HG02763 (cell line): ENCODE measurements at regions not wholly inside any gene's neighbourhood (a gene's known extent, or its start where the extent isn't known, plus 50 kb on each side); places are given as distances from the start of the nearest gene placed in this dataset.

Experiments
- ATAC-seq: cut with Tn5 transposase; IDR thresholded peaks from one replicate; pipeline ENCODE4 v1.9.1; 2021; ENCODE audit warnings: mild to moderate bottlenecking, moderate library complexity; ENCODE audit not compliant: unreplicated experiment

GRCh38 chr5:161134956-161135355, 282.9 kb upstream of the ATP10B start:
- ATAC-seq, result no peak

DNA sequence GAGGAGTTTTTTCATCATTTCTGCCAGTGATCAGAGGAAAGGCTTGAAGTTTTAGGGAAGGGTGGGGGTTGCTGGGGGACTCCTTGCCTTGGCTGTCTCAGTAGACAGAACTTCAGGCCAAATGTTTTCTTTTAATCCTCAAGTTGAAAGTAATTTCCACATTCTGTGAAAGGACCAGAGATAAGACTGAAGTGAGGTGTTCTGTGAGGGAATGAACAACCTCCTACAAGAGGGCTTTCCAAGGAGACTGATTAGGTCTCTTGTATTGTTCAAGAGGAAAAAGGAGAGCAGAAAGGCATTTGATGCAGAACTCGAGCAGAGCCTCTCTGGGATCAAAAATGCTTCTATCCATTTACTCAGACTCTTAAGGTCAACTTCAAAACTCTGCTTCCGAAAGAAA, 282.1 kb upstream of the ATP10B start:
- no peak for ATAC-seq

- no peak for ATAC-seq
Measured at GRCh38 chr5:161115941-161116340, 263.9 kb upstream of the ATP10B start.

GRCh38 chr5:161112371-161112770, 260.4 kb upstream of the ATP10B start:
- no peak for ATAC-seq

GRCh38 chr5:161105525-161105924, 253.5 kb upstream of the ATP10B start:
- no peak for ATAC-seq

DNA sequence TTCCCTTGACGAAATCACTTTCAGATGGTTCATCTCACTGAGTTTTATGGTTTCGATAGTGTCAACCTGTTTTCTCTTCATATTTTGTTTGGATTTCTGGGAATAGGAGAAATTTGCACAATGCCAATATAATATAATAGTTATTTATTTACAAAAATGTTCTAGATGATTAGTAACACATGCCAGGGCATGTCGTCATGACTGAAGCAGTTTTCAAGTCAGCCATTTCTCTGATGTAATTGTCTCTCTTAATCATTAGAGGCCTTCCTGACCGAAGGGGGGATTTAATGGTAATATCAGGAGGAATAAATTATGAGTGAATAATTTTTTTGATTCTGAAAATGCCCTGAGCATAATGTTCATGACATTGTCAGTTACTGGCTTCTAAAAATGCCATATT, 246.5 kb upstream of the ATP10B start:
- ATAC-seq, result no peak

GRCh38 chr5:161096581-161096980, 244.6 kb upstream of the ATP10B start:
- no peak for ATAC-seq

- ATAC-seq, result no peak
Measured at GRCh38 chr5:161095953-161096352, 243.9 kb upstream of the ATP10B start.

DNA sequence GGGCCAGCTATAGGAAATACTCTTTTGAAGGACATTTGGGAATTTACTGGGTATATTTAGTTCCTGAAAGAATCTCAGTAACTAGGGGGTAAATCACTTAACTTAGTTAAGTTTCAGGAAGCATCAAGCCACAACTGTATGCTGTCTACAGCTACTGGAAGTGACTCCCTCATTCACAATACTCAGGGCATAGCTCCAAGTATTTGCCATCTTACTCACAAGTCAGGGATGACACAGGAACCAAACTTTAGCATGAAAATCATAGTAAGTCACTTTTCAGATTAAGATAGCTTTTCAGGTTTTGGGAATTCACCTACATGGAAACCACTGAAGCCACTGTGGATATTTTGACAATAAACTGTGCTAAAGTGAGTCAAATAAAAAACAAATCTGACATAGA, 242.4 kb upstream of the ATP10B start:
- no peak for ATAC-seq

GRCh38 chr5:161093100-161093499, 241.1 kb upstream of the ATP10B start:
- ATAC-seq, result no peak

GRCh38 chr5:161089569-161089968, 237.6 kb upstream of the ATP10B start:
- ATAC-seq, result no peak

DNA sequence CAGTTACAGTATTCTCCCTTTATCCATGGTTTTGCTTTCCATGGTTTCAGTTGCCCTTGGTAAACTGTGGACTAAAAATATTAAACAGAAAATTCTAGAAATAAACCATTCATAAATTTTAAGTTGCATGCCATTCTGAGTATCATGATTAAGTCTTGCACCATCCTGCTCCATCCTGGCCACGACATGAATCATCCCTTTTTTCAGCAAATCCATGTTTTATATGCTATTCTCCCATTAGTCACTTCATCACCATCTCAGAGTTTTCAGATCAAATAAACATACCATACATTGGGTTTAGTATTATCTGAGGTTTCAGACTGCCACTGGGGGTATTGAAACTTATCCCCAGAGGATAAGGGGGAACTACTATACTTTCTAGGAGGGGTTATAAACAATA, 234.4 kb upstream of the ATP10B start:
- ATAC-seq, result no peak

GRCh38 chr5:161085056-161085455, 233.0 kb upstream of the ATP10B start:
- ATAC-seq, result no peak

DNA sequence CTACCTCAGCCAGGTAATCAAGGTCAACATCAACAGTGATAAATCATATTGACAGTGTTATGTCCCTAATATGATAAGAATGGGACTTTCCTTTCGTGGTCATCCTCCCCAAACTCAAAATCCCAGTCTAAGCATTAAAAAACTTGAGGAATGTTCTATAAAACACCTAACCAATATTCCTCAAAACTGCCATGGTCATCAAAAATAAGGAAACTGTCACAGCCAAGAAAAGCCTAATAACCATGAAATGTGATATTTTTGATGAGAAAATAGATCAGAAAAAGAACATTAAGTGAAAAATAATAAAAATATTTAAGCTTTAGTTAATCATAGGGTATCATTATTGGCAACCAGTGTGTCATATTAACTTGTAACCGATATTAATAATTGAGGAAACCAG, 232.1 kb upstream of the ATP10B start:
- no peak for ATAC-seq

DNA sequence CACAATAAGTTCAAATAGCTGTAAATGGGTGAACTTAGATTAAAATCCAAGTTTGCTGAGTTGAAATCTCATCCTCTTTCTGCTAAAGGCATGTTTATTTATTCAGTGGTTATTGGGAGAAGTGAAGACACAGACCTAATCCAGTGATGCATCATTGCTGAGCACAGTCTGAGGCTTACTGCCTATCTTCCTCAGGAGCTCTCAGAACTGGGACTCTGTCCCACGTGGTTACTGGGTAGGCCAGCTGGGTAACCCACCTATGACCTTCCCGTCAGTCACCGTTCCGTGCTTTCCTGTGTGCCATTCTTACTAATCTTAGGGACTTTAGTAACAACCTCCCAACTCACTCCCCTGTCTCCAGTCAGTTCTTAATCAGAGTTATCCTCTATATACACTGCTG, 226.8 kb upstream of the ATP10B start:
- ATAC-seq, result no peak

GRCh38 chr5:161077936-161078545, 226.0 kb upstream of the ATP10B start:
- ATAC-seq, result no peak

DNA sequence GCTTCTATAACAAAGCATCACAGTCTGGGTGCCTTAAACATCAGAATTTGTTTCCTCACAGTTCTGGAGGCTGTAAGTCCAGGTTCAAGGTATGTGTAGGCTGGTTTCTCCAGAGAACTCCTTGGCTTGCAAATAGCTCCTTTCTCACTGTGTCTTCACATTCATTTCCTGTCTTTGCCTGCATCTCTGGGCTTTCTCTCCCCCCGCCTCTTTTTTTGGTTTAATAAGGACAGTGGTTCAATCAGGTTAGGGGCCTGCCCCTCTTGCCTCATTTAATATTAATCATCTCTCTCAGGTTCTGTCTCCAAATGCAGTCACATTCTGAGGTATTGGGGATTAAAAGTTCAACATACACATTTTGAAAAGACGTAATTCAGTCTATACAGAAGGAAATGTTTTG, 225.5 kb upstream of the ATP10B start:
- ATAC-seq, result no peak

GRCh38 chr5:161064781-161065180, 212.8 kb upstream of the ATP10B start:
- ATAC-seq, result no peak

DNA sequence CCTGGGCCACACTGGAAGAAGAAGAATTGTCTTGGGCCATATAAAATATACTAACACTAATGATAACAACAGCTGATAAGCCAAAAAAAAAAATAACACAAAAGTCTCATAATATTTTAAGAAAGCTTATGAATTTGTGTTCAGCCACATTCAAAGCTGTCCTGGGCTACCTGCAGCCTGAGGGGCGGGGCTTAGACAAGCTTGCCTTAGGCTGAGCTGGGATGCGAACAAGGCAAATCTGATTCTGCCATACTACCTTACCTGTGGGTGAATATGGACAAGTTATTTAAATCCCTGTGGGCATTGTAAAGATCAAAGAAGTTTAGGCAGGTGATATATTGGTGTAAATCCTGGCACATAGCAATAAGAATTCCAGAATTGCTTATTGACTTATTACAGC, 212.3 kb upstream of the ATP10B start:
- no peak for ATAC-seq

DNA sequence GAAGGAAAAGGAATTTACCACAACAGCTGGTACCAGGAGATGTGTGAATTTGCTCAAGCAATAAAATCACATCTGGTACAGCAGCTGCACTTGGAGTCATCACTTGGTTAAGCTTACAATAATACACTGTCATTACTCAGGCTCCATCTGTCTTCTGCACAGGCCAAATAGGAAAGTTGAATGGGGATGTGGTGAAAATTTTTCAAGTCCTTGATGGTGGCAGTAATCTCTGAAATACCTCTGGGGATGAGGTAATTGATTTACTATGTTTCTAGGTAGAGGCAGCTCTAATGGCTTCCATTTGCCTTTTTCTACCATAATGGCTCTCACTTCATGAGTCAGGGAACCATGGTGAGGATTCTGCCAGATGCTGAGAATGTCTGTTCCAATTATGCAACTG, 206.8 kb upstream of the ATP10B start:
- no peak for ATAC-seq

DNA sequence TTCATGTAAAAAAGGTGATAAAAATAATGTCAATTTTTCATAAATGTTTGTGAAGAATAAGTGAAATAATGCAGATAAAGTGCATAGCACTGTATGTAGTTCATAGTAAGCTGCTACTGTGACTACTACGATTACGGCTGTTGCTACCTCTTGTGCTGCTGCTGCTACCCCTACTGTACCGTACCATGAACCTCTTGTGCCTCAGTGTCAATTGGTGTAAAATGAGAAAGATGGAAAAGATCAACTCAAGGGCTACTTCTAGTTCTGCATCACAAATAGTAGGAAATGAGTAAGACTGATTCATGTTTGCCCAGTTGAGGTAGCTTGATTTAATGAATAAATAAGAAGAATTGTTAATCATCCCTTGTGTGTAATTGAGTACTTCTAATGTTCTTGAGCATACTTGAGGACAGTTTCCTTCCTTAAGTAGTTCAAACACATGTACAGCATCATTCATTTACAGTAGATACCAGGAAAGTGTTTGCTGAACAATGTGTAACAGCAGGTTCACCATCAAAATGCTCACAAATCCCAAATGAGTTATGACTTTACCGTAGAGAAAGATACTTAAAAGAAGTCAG, 200.0 kb upstream of the ATP10B start:
- no peak for ATAC-seq

GRCh38 chr5:161047024-161047423, 195.0 kb upstream of the ATP10B start:
- no peak for ATAC-seq

DNA sequence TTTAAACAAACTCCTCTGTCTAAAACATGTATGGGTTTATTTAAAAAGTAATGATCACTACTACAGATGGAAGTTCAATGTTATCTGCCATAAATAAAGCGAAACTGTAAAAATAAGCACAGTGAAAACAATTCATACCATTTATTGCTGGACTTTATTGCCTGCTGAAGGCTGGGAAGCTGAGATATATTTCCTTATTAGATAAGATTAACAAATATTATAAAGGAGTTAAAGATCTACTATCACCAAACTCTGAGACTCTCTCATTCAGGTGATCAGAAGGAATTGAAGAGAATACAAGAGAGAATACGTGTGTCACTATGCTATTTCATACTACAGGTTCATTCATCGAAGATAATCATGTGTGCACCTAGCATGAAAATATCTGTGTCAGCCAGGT, 190.9 kb upstream of the ATP10B start:
- ATAC-seq, result no peak
